ENCODE measurements at regions not wholly inside any gene's neighbourhood (a gene's known extent, or its start where the extent isn't known, plus 50 kb on each side); places are given as distances from the start of the nearest gene placed in this dataset.

DNA sequence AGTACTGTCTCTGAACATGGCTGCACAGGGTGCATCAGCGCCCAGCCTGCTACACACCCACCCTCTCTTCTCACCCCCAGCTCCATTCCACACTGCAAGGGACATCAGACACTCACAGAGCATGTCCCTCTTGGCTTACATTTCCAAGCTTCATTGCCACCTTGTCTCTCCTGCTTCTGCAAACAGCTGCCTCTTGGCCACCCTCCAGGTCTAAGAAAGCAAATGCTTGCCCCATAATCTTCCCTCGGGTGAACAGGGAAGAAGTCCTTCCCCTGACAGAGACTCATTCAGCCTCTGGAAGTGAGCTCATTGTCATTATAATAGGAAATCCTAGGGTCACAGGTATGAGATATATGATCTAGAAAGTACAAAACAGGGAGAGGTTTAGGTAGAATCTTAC lies 505.2 kb downstream of the RMST start:
- ChIA-PET CTCF (no interaction called here), POLR2A (no interaction called here)
- TF ChIP-seq, protein P1, sequence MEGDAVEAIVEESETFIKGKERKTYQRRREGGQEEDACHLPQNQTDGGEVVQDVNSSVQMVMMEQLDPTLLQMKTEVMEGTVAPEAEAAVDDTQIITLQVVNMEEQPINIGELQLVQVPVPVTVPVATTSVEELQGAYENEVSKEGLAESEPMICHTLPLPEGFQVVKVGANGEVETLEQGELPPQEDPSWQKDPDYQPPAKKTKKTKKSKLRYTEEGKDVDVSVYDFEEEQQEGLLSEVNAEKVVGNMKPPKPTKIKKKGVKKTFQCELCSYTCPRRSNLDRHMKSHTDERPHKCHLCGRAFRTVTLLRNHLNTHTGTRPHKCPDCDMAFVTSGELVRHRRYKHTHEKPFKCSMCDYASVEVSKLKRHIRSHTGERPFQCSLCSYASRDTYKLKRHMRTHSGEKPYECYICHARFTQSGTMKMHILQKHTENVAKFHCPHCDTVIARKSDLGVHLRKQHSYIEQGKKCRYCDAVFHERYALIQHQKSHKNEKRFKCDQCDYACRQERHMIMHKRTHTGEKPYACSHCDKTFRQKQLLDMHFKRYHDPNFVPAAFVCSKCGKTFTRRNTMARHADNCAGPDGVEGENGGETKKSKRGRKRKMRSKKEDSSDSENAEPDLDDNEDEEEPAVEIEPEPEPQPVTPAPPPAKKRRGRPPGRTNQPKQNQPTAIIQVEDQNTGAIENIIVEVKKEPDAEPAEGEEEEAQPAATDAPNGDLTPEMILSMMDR (IDR thresholded peaks at IDR 0.05; ENCODE audit: insufficient read depth, low read length, missing control alignments): no peak
- H3K4me3 ChIP-seq (ENCODE audit: low read depth, low read length): no peak overlapping the region
- DNase-seq (ENCODE audit: low read depth, low spot score): no peak

DNA sequence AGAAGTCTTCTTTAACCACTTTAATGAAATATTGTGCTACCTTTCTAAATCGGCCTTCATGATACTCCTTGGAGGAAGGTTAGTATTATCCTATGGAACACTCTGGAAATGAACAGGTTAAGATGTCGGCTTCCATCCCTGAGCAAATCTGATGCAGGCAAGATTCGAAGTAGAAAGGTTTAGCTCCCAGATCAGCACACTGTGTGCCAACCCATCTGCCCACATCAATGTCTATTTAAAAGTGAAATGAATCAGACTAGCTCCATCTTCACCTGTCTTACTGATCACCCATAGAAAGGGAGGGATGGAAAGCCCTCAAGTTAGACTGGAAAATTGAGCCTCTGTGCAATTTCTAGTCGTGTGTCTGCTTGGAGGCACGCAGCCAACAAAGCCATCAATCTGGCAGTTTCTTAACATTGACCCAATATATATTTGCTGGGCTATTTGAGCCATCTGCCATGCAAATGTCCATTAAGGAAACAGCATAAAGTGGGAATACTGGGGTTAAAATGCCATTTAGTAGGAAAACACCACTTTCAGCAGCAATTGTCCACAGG lies 506.1 kb downstream of the RMST start:
- POLR2A ChIA-PET: no interaction called here
- TF ChIP-seq, protein P1 (IDR thresholded peaks at IDR 0.05; ENCODE audit: insufficient read depth, low read length, missing control alignments): no peak
- DNase-seq (ENCODE audit: low read depth, low spot score): no peak
- CTCF ChIA-PET: no interaction called here
- no peak overlapping the region for H3K4me3 ChIP-seq (ENCODE audit: low read depth, low read length)

DNA sequence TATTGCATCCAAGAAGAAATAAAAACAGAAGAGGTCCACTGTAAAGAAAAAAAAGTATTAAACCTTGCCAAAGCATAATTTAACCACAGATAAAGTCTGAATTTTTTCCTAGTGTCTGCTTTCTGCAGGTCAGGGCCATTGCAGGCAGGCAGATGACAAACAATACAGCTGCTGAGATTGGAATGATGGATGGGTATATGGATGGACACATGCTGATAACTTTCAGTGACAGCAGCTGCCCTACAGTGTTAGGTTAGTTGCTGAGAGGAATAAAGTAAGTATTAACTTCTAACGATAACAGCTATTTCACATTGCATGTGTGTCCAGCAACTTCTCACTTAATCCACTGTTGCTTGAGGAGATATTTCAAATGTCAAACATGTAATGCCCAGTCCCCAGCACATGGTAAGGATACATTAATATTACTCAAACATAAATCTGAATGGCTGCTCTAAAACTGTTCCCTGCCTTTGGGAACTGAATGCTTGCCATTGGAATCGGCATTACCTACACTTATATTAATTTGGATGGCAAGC lies 515.3 kb downstream of the RMST start:
- H3K4me3 ChIP-seq (ENCODE audit: low read depth, low read length): no peak overlapping the region
- DNase-seq (ENCODE audit: low read depth, low spot score): no peak
- ChIA-PET POLR2A (no interaction called here), CTCF (no interaction called here)
- TF ChIP-seq, protein P1 (IDR thresholded peaks at IDR 0.05; ENCODE audit: insufficient read depth, low read length, missing control alignments): no peak

DNA sequence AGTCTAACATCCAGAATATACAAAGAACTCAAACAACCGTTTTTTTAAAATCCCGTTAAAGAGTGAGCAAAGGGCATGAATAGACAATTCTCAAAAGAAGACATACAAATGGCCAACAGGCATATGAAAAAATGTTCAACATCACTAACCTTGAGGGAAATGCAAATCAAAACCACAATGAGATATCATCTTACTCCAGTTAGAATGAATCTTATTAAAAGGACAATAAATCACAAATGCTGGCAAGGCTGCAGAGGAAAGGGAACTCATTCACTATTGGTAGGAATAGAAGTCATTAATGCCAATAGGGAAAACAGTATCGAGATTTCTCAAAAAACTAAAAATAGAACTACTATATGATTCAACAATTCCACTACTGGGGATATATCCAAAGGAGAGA lies 520.1 kb downstream of the RMST start:
- DNase-seq (ENCODE audit: low read depth, low spot score): no peak
- H3K4me3 ChIP-seq (ENCODE audit: low read depth, low read length): no peak overlapping the region
- POLR2A ChIA-PET: no interaction called here
- TF ChIP-seq, protein P1 (IDR thresholded peaks at IDR 0.05; ENCODE audit: insufficient read depth, low read length, missing control alignments): no peak
- CTCF ChIA-PET: no interaction called here

DNA sequence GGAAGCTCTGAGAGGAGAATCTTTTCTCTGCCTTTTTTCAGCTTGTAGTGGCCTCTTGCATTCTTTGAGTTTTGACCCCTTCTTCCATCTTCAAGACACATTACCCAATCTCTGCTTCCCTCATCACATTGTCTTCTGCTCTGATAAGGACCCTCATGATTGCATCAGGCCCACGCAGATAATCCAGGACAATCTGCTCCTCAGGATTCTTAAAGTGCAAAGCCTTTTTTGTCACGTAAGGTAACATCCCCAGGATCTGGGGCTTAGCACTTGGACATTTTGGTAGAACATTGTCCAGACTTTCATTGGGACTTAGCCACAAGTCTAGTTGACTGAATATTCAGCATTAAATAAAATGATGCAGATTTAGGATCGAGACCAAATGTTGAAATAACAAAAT lies 521.2 kb downstream of the RMST start:
- CTCF ChIA-PET: no interaction called here
- DNase-seq (ENCODE audit: low read depth, low spot score): no peak
- TF ChIP-seq, protein P1 (IDR thresholded peaks at IDR 0.05; ENCODE audit: insufficient read depth, low read length, missing control alignments): no peak
- no peak overlapping the region for H3K4me3 ChIP-seq (ENCODE audit: low read depth, low read length)
- POLR2A ChIA-PET: no interaction called here

DNA sequence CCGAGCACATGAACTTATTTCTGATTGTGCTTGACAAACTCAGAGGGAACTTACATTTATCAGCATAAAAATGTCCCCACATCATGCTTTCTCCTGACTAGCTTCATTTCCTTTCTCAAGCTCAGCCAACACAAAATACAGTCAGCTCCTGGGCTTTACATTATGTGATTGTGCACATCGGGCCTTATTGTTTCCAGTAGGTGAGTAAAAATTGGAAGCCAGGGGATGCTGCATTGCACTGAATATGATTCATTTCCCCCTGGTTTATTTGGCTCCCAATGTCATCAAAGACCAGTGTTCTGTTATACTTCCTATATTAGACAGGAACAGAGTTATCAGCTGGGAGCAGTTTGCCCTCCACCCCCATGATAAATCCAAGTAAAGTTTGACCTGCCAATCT lies 521.8 kb downstream of the RMST start:
- ChIA-PET CTCF (no interaction called here), POLR2A (no interaction called here)
- DNase-seq (ENCODE audit: low read depth, low spot score): no peak
- H3K4me3 ChIP-seq (ENCODE audit: low read depth, low read length): no peak overlapping the region
- TF ChIP-seq, protein P1 (IDR thresholded peaks at IDR 0.05; ENCODE audit: insufficient read depth, low read length, missing control alignments): no peak

All from AG04449 (cell line).